GM12864 (cell line): ENCODE measurements at regions not wholly inside any gene's neighbourhood (a gene's known extent, or its start where the extent isn't known, plus 50 kb on each side); places are given as distances from the start of the nearest gene placed in this dataset.

Experiments used
- DNase-seq: peaks from one replicate; pipeline ENCODE4 v3.0.0-alpha.2; 2011; ENCODE audit warnings: low read depth
- H3K4me3 ChIP-seq: 2 replicates; pipeline ENCODE4 v1.5.1; 2011; ENCODE audit warnings: mild to moderate bottlenecking, low read depth, low read length, control low read depth
- TF ChIP-seq, protein P1 (sequence below): IDR thresholded peaks from 2 replicates; pipeline ENCODE4 v1.5.1; 2011; ENCODE audit warnings: low read depth, mild to moderate bottlenecking, moderate library complexity, low read length, control low read depth, inconsistent platforms; ENCODE audit errors: missing control alignments

DNA sequence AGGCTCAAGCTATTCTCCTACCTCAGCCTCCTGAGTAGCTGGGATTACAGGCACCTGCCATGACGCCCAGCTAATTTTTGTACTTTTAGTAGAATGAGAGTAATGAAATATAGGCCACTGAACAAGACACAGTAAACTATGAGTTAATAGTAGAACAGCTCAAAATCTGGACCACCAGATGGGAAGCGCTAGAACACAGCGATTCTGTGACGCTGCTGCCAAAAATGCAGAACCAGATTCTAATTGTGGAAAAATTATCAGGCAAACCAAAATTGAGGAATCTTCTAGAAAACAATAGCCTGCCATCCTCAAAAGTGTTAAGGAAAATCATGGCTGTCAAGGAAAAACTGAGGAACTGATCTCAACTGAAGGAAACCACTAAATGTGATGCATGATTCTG, 111.4 kb upstream of the TIAM1 start:
- DNase-seq = no peak
- TF ChIP-seq, protein P1, sequence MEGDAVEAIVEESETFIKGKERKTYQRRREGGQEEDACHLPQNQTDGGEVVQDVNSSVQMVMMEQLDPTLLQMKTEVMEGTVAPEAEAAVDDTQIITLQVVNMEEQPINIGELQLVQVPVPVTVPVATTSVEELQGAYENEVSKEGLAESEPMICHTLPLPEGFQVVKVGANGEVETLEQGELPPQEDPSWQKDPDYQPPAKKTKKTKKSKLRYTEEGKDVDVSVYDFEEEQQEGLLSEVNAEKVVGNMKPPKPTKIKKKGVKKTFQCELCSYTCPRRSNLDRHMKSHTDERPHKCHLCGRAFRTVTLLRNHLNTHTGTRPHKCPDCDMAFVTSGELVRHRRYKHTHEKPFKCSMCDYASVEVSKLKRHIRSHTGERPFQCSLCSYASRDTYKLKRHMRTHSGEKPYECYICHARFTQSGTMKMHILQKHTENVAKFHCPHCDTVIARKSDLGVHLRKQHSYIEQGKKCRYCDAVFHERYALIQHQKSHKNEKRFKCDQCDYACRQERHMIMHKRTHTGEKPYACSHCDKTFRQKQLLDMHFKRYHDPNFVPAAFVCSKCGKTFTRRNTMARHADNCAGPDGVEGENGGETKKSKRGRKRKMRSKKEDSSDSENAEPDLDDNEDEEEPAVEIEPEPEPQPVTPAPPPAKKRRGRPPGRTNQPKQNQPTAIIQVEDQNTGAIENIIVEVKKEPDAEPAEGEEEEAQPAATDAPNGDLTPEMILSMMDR = no peak
- no peak overlapping the region for H3K4me3 ChIP-seq

DNA sequence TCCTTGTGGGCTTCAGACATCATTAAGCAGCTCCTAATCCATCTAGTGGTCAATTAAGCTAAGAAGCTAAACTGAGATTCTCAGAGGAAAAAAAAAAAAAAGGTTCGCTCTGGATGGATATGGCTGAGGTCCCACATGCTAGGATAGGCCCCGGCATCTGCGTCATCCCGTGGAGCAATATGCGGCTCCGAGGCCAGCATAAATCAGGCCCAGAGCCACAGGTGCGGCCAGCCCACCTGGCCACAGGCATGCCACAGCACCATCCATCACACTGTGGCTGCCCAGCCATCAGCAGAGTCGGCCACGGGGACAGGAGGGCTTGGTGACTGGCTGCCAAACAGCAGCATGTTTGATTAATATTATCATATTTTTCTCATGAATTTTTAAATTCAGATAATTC, 106.9 kb upstream of the TIAM1 start:
- TF ChIP-seq, protein P1 = no peak
- DNase-seq = no peak
- no peak overlapping the region for H3K4me3 ChIP-seq

DNA sequence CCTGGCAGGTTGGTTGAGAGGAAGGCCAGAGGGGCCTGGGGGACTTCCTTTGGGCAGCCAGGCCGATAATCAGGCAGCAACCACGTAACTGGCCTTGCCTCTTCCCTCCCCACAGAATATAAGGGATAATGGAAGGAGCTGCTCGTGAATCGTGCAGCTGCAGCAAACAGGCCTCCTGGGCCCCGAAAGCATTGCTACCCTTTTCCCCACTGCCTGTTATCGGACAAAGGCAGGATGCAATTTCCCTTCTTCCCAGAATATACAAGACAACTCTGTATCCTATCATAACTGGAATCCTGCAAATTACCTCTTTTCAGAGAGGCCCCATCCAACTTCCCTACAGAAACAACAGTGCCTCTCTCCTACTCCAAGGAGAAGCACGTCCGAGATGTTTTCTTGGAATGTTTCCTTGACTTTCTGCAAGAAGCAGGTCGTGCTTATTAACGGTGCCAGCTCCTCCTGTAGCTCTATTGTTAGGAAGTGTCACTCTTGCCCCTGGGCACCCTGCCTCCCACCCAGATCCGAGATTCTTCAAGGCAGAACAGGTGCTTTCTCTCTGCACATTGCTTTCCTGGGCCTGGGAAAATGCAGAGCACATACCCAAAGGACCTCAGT, 106.0 kb upstream of the TIAM1 start:
- no peak overlapping the region for H3K4me3 ChIP-seq
- DNase-seq = no peak
- TF ChIP-seq, protein P1 = no peak

DNA sequence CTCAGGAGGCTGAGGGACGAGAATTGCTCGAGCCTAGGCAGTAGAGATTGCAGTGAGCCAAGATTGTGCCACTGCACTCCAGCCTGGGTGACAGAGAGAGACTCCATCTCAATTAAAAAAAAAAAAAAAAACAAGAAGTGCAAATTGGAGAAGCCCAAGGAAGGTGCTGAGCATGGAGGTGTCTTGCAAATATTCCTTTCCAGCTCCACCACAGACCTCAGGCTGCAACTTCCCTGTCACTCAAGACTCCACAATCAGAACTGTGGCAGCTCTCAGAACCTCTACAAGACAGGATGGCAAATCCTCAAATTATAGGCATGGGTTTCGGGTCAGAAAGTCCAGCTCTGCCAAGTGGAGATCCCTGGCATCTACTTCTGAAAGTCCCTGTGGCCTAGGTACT, 104.4 kb upstream of the TIAM1 start:
- no peak overlapping the region for H3K4me3 ChIP-seq
- TF ChIP-seq, protein P1 = no peak
- DNase-seq = no peak

GRCh38 chr21:31447505-31447904, 103.4 kb upstream of the TIAM1 start:
- H3K4me3 ChIP-seq = no peak overlapping the region
- TF ChIP-seq, protein P1 = no peak
- no peak for DNase-seq

GRCh38 chr21:31446226-31446855, 102.3 kb upstream of the TIAM1 start:
- TF ChIP-seq, protein P1 = no peak
- DNase-seq = no peak
- no peak overlapping the region for H3K4me3 ChIP-seq

DNA sequence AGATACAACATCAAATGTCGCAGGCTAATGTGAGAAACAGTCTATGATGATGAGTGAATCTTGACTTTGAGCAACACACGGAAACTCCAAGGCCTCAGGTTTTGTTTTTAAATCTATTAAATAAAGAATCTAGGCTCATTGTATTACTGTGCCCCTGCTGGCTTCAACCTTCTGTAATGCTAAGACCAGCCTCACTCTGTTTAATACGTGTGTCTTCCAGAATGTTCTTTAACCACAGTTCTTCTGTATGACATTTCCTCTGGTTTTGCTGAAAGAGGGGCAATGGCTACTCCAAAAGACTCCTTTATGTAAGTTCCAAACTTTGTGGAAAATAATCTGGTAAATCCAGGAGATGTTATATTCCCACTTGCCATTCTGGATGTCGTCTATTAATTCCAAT, 101.1 kb upstream of the TIAM1 start:
- no peak overlapping the region for H3K4me3 ChIP-seq
- TF ChIP-seq, protein P1 = no peak
- DNase-seq = no peak
